ENCODE measurements at regions not wholly inside any gene's neighbourhood (a gene's known extent, or its start where the extent isn't known, plus 50 kb on each side); places are given as distances from the start of the nearest gene placed in this dataset.
A peak's percentile ranks its signal among the peaks of the same experiment; 100 is the strongest.

GRCh38 chr1:181353526-181353925 is 129.8 kb upstream of the CACNA1E start:
- Histone ChIP-seq H3K27me3 (ENCODE audit: control insufficient read depth, insufficient read depth, low read length) (peaks cover 2% of the 10 kb centered on the region), H3K4me3 (ENCODE audit: low read depth, low read length) (no peak overlapping the region), H3K36me3 (ENCODE audit: control insufficient read depth, insufficient read depth, low read length) (no peaks in the 10 kb centered on the region)
- DNase-seq (ENCODE audit: low read depth) (peak; percentile 36), FAIRE-seq (no peak)
- TF ChIP-seq CTCF (IDR thresholded peaks at IDR 0.05; ENCODE audit: insufficient read depth, low read length, severe bottlenecking) = no peak

GRCh38 chr1:181354865-181355264 is 128.5 kb upstream of the CACNA1E start:
- no peak for FAIRE-seq
- H3K4me3 ChIP-seq (ENCODE audit: low read depth, low read length) = no peak overlapping the region
- H3K27me3 ChIP-seq (ENCODE audit: control insufficient read depth, insufficient read depth, low read length) = peaks cover 2% of the 10 kb centered on the region
- H3K36me3 ChIP-seq (ENCODE audit: control insufficient read depth, insufficient read depth, low read length) = no peaks in the 10 kb centered on the region
- DNase-seq (ENCODE audit: low read depth) = peak; percentile 18
- no peak for TF ChIP-seq CTCF (IDR thresholded peaks at IDR 0.05; ENCODE audit: insufficient read depth, low read length, severe bottlenecking)

- Histone ChIP-seq H3K27me3 (ENCODE audit: control insufficient read depth, insufficient read depth, low read length) (peaks cover 2% of the 10 kb centered on the region), H3K36me3 (ENCODE audit: control insufficient read depth, insufficient read depth, low read length) (no peaks in the 10 kb centered on the region), H3K4me3 (ENCODE audit: low read depth, low read length) (no peak overlapping the region)
- TF ChIP-seq CTCF (IDR thresholded peaks at IDR 0.05; ENCODE audit: insufficient read depth, low read length, severe bottlenecking) = no peak
- DNase-seq (ENCODE audit: low read depth) = no peak
- no peak for FAIRE-seq
These were observed 126.6 kb upstream of the CACNA1E start for GRCh38 chr1:181356505-181357340.

- DNase-seq (ENCODE audit: low read depth) = no peak
- H3K27me3 ChIP-seq (ENCODE audit: control insufficient read depth, insufficient read depth, low read length) = peaks cover 2% of the 10 kb centered on the region
- FAIRE-seq = no peak
- H3K4me3 ChIP-seq (ENCODE audit: low read depth, low read length) = no peak overlapping the region
- TF ChIP-seq CTCF (IDR thresholded peaks at IDR 0.05; ENCODE audit: insufficient read depth, low read length, severe bottlenecking) = no peak
- H3K36me3 ChIP-seq (ENCODE audit: control insufficient read depth, insufficient read depth, low read length) = no peaks in the 10 kb centered on the region
These were observed 124.3 kb upstream of the CACNA1E start for GRCh38 chr1:181359012-181359411.

- FAIRE-seq = no peak
- Histone ChIP-seq H3K4me3 (ENCODE audit: low read depth, low read length) (no peak overlapping the region), H3K27me3 (ENCODE audit: control insufficient read depth, insufficient read depth, low read length) (no peaks in the 10 kb centered on the region), H3K36me3 (ENCODE audit: control insufficient read depth, insufficient read depth, low read length) (no peaks in the 10 kb centered on the region)
- no peak for TF ChIP-seq CTCF (IDR thresholded peaks at IDR 0.05; ENCODE audit: insufficient read depth, low read length, severe bottlenecking)
- no peak for DNase-seq (ENCODE audit: low read depth)
These were observed 118.5 kb upstream of the CACNA1E start for GRCh38 chr1:181364801-181365200.

- TF ChIP-seq CTCF (IDR thresholded peaks at IDR 0.05; ENCODE audit: insufficient read depth, low read length, severe bottlenecking) = no peak
- no peak overlapping the region for H3K4me3 ChIP-seq (ENCODE audit: low read depth, low read length)
- no peak for FAIRE-seq
These were observed 116.4 kb upstream of the CACNA1E start for GRCh38 chr1:181366910-181367309.

More at GRCh38 chr1:181366910-181367309, 116.4 kb upstream of the CACNA1E start:
- no peak for DNase-seq (ENCODE audit: low read depth)
- Histone ChIP-seq H3K27me3 (ENCODE audit: control insufficient read depth, insufficient read depth, low read length) (no peaks in the 10 kb centered on the region), H3K36me3 (ENCODE audit: control insufficient read depth, insufficient read depth, low read length) (no peaks in the 10 kb centered on the region)

Measured in bronchial epithelial cell (primary cell).